WTC11 (cell line): ENCODE measurements at regions not wholly inside any gene's neighbourhood (a gene's known extent, or its start where the extent isn't known, plus 50 kb on each side); places are given as distances from the start of the nearest gene placed in this dataset.

Source experiments
- CTCF ChIP-seq: fragments of 200-600 bp; IDR thresholded peaks from 2 replicates; pipeline ENCODE4 v1.8.0; 2022; ENCODE audit warnings: antibody characterized with exemption
- ELF4 ChIP-seq: sonication (generic); formaldehyde crosslinking; IDR thresholded peaks from 2 replicates; pipeline ENCODE4 v1.8.1; 2022; ENCODE audit warnings: low read depth, mild to moderate bottlenecking, moderate library complexity, missing genetic modification reagents
- TCF7 ChIP-seq: sonication (generic); formaldehyde crosslinking; IDR thresholded peaks from 2 replicates; pipeline ENCODE4 v1.8.0; 2022; ENCODE audit warnings: mild to moderate bottlenecking, low read depth, missing genetic modification reagents, moderate library complexity
- USF2 ChIP-seq: sonication (generic); formaldehyde crosslinking; IDR thresholded peaks from 2 replicates; pipeline ENCODE4 v1.8.1; 2023; ENCODE audit warnings: mild to moderate bottlenecking, missing genetic modification reagents, moderate library complexity
- ZNF219 ChIP-seq: sonication (generic); formaldehyde crosslinking; IDR thresholded peaks from 2 replicates; pipeline ENCODE4 v1.8.0; 2023; ENCODE audit warnings: missing genetic modification reagents, mild to moderate bottlenecking, borderline replicate concordance

- TF ChIP-seq ZNF219 (no peak), USF2 (CRISPR knock-in tag) (no peak), TCF7 (CRISPR knock-in tag) (no peak), CTCF (no peak), ELF4 (CRISPR knock-in tag) (no peak)
Observed at GRCh38 chr2:121900391-121900790, 144.9 kb downstream of the TSN start.
